ENCODE measurements at regions not wholly inside any gene's neighbourhood (a gene's known extent, or its start where the extent isn't known, plus 50 kb on each side); places are given as distances from the start of the nearest gene placed in this dataset.
A peak's percentile ranks its signal among the peaks of the same experiment; 100 is the strongest.

DNA sequence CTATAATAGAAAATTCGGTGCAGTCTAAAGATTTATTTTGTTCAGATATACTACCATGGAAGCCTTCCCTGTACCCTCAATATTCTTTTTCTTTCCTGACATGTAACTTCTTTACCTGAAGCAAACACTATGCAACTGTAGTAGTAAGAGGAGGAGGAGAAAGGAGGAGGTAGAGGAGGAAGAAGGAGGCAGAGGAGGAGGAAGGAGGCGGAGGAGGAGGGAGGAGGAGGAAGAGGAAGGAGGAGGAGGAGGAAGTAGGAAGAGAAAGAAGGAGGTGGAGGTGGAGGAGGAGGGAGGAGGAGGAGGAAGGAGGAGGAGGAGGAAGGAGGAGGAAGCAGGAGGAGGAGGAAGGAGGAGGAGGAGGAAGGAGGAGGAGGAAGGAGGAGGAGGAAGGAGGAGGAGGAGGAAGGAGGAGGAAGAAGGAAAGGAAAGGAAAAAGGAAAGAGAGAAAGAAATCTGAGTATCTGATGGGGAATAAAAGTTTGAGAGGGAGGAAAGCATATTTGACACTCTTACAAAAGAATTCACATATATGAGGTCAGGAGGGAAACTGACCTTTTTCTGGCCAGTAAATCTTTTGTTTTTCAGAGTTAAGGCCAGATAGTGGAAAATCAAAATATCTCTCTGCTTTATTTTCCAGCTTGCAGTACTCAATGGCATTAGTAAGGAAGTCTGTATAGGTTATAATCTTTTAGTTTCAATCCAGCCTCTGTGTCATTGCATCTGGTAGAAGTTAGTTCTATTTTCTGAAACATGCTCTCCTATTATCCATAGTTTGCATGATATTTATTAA lies 114.5 kb upstream of the LPAR1 start:
- TF ChIP-seq, protein P1, sequence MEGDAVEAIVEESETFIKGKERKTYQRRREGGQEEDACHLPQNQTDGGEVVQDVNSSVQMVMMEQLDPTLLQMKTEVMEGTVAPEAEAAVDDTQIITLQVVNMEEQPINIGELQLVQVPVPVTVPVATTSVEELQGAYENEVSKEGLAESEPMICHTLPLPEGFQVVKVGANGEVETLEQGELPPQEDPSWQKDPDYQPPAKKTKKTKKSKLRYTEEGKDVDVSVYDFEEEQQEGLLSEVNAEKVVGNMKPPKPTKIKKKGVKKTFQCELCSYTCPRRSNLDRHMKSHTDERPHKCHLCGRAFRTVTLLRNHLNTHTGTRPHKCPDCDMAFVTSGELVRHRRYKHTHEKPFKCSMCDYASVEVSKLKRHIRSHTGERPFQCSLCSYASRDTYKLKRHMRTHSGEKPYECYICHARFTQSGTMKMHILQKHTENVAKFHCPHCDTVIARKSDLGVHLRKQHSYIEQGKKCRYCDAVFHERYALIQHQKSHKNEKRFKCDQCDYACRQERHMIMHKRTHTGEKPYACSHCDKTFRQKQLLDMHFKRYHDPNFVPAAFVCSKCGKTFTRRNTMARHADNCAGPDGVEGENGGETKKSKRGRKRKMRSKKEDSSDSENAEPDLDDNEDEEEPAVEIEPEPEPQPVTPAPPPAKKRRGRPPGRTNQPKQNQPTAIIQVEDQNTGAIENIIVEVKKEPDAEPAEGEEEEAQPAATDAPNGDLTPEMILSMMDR (IDR thresholded peaks at IDR 0.05; ENCODE audit: low read depth, low read length): no peak
- Histone ChIP-seq H3K4me3 (no peak overlapping the region), H3K9me3 (ENCODE audit: low read depth) (no peaks in the 10 kb centered on the region), H3K36me3 (no peaks in the 10 kb centered on the region), H3K4me1 (ENCODE audit: low read depth) (no peaks in the 10 kb centered on the region), H3K27me3 (no peaks in the 10 kb centered on the region), H3K27ac (no peak overlapping the region)
- no peak for DNase-seq (ENCODE audit: low read depth in 1 of 2, low spot score in 1 of 2)

DNA sequence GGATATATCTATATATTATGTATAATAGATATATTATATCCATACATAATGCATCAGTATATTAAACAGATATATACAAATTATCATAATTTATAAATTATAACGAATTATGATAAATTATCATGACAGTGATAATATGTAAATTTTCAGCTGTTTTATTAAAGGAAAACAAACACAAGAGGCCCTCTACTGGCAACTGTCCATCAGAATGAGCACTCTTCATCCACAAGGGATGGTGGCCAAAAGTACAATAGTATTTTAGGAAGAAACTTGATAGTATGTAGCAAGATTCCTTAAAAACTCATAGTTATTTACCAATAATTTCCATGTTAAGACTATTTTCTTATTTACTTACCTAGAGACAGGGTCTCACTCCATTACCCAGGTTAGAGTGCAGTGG lies 113.3 kb upstream of the LPAR1 start:
- peaks cover 3% of the 10 kb centered on the region for H3K4me1 ChIP-seq (ENCODE audit: low read depth)
- H3K4me3 ChIP-seq: no peak overlapping the region
- no peaks in the 10 kb centered on the region for H3K27me3 ChIP-seq
- peak in 1 of 2 donors; percentile 6 for DNase-seq (ENCODE audit: low read depth in 1 of 2, low spot score in 1 of 2)
- TF ChIP-seq, protein P1 (IDR thresholded peaks at IDR 0.05; ENCODE audit: low read depth, low read length): no peak
- H3K36me3 ChIP-seq: no peaks in the 10 kb centered on the region
- H3K9me3 ChIP-seq (ENCODE audit: low read depth): no peaks in the 10 kb centered on the region
- H3K27ac ChIP-seq: no peak overlapping the region

DNA sequence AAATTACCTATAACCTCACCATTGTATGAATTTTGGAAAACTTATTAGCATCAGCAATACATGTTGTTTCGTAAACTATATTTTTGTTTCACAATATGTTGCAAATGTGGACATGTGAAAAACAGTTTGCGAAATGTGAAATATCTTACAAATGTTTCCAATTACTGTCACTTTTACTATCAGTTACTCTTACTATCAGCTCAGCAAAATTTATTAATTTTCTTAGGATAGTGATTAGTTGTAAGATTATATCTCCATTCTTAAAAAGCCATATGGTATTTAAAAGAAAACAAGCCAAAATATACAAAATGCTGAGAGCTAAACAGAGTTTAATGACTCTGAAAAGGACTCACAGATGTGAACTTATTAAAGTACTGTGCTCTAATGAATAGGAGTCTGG lies 111.9 kb upstream of the LPAR1 start:
- TF ChIP-seq, protein P1 (IDR thresholded peaks at IDR 0.05; ENCODE audit: low read depth, low read length): no peak
- no peak for DNase-seq (ENCODE audit: low read depth in 1 of 2, low spot score in 1 of 2)

GRCh38 chr9:111149018-111149759 lies 110.9 kb upstream of the LPAR1 start:
- Histone ChIP-seq H3K27me3 (no peaks in the 10 kb centered on the region), H3K4me3 (no peak overlapping the region), H3K4me1 (ENCODE audit: low read depth) (peaks cover 7% of the 10 kb centered on the region), H3K9me3 (ENCODE audit: low read depth) (no peaks in the 10 kb centered on the region), H3K27ac (no peak overlapping the region), H3K36me3 (no peaks in the 10 kb centered on the region)
- TF ChIP-seq, protein P1 (IDR thresholded peaks at IDR 0.05; ENCODE audit: low read depth, low read length): peak; percentile 11
- DNase-seq (ENCODE audit: low read depth in 1 of 2, low spot score in 1 of 2): peak in 1 of 2 donors; percentile 15

More for the DNA sequence above, 111.9 kb upstream of the LPAR1 start:
- H3K27ac ChIP-seq: no peak overlapping the region
- no peaks in the 10 kb centered on the region for H3K27me3 ChIP-seq
- no peak overlapping the region for H3K4me3 ChIP-seq
- H3K4me1 ChIP-seq (ENCODE audit: low read depth): peaks cover 7% of the 10 kb centered on the region
- H3K9me3 ChIP-seq (ENCODE audit: low read depth): no peaks in the 10 kb centered on the region
- no peaks in the 10 kb centered on the region for H3K36me3 ChIP-seq

- TF ChIP-seq, protein P1 (IDR thresholded peaks at IDR 0.05; ENCODE audit: low read depth, low read length): no peak
- H3K27me3 ChIP-seq: no peaks in the 10 kb centered on the region
- H3K4me3 ChIP-seq: no peak overlapping the region
- H3K27ac ChIP-seq: no peak overlapping the region
- H3K4me1 ChIP-seq (ENCODE audit: low read depth): peaks cover 7% of the 10 kb centered on the region
- H3K9me3 ChIP-seq (ENCODE audit: low read depth): no peaks in the 10 kb centered on the region
- peak in 1 of 2 donors; percentile 82 for DNase-seq (ENCODE audit: low read depth in 1 of 2, low spot score in 1 of 2)
- H3K36me3 ChIP-seq: no peaks in the 10 kb centered on the region
Observed at GRCh38 chr9:111148052-111149017, 110.1 kb upstream of the LPAR1 start.

Data from cardiac muscle cell (in vitro differentiated cells and primary cell).